ENCODE measurements at regions not wholly inside any gene's neighbourhood (a gene's known extent, or its start where the extent isn't known, plus 50 kb on each side); places are given as distances from the start of the nearest gene placed in this dataset.
"Not testable (repeated sequence)": the region's sequence is repeated elsewhere in the genome, so short reads cannot be mapped to it uniquely, and the experiment has no call there.

- DNase-seq = no peak
- peaks cover 3% of the 10 kb centered on the region for H3K36me3 ChIP-seq (ENCODE audit: insufficient read depth, low read length)
- H3K9me3 ChIP-seq (ENCODE audit: control insufficient read depth in 1 of 2, insufficient read depth in 1 of 2, low read length in 2 of 2) = peaks cover 0 to 4% of the 10 kb centered on the region in 2 experiments
- no peak for TF ChIP-seq CTCF (IDR thresholded peaks at IDR 0.05)
- Mint-ChIP-seq H3K27me3 (no peaks in the 10 kb centered on the region), H3K36me3 (ENCODE audit: low read depth) (peaks cover 61% of the 10 kb centered on the region), H3K4me3 (no peak overlapping the region), H3K9me3 (no peaks in the 10 kb centered on the region), H3K27ac (no peak overlapping the region), H3K4me1 (ENCODE audit: low read depth) (peaks cover 14% of the 10 kb centered on the region)
- intact Hi-C loops (cut with DNase I, micrococcal nuclease) = no loop called here
- H3K4me1 ChIP-seq (ENCODE audit: insufficient read depth, low read length) = no peaks in the 10 kb centered on the region
- no peak overlapping the region for H3K4me3 ChIP-seq (ENCODE audit: low read length)
- ATAC-seq (ENCODE audit: poor library complexity) = no peak
- no peak overlapping the region for H3K27ac ChIP-seq (ENCODE audit: low read depth in 1 of 2, low read length in 2 of 2)
- ChIA-PET CTCF (no interaction called here), POLR2A (no interaction called here)
- H3K27me3 ChIP-seq (ENCODE audit: control insufficient read depth in 1 of 2, insufficient read depth in 2 of 2, low read length in 2 of 2) = no peaks in the 10 kb centered on the region
Observed at GRCh38 chr10:45545150-45545549, 127.4 kb downstream of the ZFAND4 start.

GRCh38 chr10:45544191-45544590 is 128.4 kb downstream of the ZFAND4 start:
- Mint-ChIP-seq H3K4me3 (no peak overlapping the region), H3K36me3 (ENCODE audit: low read depth) (peaks cover 59% of the 10 kb centered on the region), H3K9me3 (no peaks in the 10 kb centered on the region), H3K27ac (no peak overlapping the region), H3K4me1 (ENCODE audit: low read depth) (peaks cover 8% of the 10 kb centered on the region), H3K27me3 (no peaks in the 10 kb centered on the region)
- intact Hi-C loops (cut with DNase I, micrococcal nuclease) = no loop called here
- H3K27ac ChIP-seq (ENCODE audit: low read depth in 1 of 2, low read length in 2 of 2) = no peak overlapping the region
- H3K4me1 ChIP-seq (ENCODE audit: insufficient read depth, low read length) = no peaks in the 10 kb centered on the region
- H3K27me3 ChIP-seq (ENCODE audit: control insufficient read depth in 1 of 2, insufficient read depth in 2 of 2, low read length in 2 of 2) = no peaks in the 10 kb centered on the region
- DNase-seq (no peak), ATAC-seq (ENCODE audit: poor library complexity) (no peak)
- CTCF ChIA-PET = no interaction called here
- H3K36me3 ChIP-seq (ENCODE audit: insufficient read depth, low read length) = peaks cover 3% of the 10 kb centered on the region
- POLR2A ChIA-PET = no interaction called here
- no peak for TF ChIP-seq CTCF (IDR thresholded peaks at IDR 0.05)
- H3K4me3 ChIP-seq (ENCODE audit: low read length) = no peak overlapping the region
- H3K9me3 ChIP-seq (ENCODE audit: control insufficient read depth in 1 of 2, insufficient read depth in 1 of 2, low read length in 2 of 2) = peaks cover 0 to 4% of the 10 kb centered on the region in 2 experiments

GRCh38 chr10:45541032-45541431 is 131.5 kb downstream of the ZFAND4 start:
- H3K4me1 ChIP-seq (ENCODE audit: insufficient read depth, low read length); H3K27ac Mint-ChIP-seq; POLR2A ChIA-PET; CTCF ChIA-PET; H3K4me3 Mint-ChIP-seq; intact Hi-C loops (cut with DNase I, micrococcal nuclease); H3K27me3 Mint-ChIP-seq; H3K27ac ChIP-seq (ENCODE audit: low read depth in 1 of 2, low read length in 2 of 2); ATAC-seq (ENCODE audit: poor library complexity); H3K9me3 ChIP-seq (ENCODE audit: control insufficient read depth in 1 of 2, insufficient read depth in 1 of 2, low read length in 2 of 2); H3K4me3 ChIP-seq (ENCODE audit: low read length); DNase-seq; H3K36me3 ChIP-seq (ENCODE audit: insufficient read depth, low read length); H3K27me3 ChIP-seq (ENCODE audit: control insufficient read depth in 1 of 2, insufficient read depth in 2 of 2, low read length in 2 of 2); H3K9me3 Mint-ChIP-seq: not testable (repeated sequence)
- Mint-ChIP-seq H3K36me3 (ENCODE audit: low read depth) (peaks cover 54% of the 10 kb centered on the region), H3K4me1 (ENCODE audit: low read depth) (peaks cover 13% of the 10 kb centered on the region)

- CTCF ChIA-PET; H3K27me3 Mint-ChIP-seq; H3K4me3 ChIP-seq (ENCODE audit: low read length); H3K27me3 ChIP-seq (ENCODE audit: control insufficient read depth in 1 of 2, insufficient read depth in 2 of 2, low read length in 2 of 2); POLR2A ChIA-PET; H3K27ac Mint-ChIP-seq; intact Hi-C loops (cut with DNase I, micrococcal nuclease); H3K9me3 ChIP-seq (ENCODE audit: control insufficient read depth in 1 of 2, insufficient read depth in 1 of 2, low read length in 2 of 2); H3K4me3 Mint-ChIP-seq; H3K4me1 ChIP-seq (ENCODE audit: insufficient read depth, low read length); H3K27ac ChIP-seq (ENCODE audit: low read depth in 1 of 2, low read length in 2 of 2); H3K36me3 ChIP-seq (ENCODE audit: insufficient read depth, low read length); ATAC-seq (ENCODE audit: poor library complexity); H3K9me3 Mint-ChIP-seq; DNase-seq: not testable (repeated sequence)
- peaks cover 51% of the 10 kb centered on the region for H3K36me3 Mint-ChIP-seq (ENCODE audit: low read depth)
- peaks cover 13% of the 10 kb centered on the region for H3K4me1 Mint-ChIP-seq (ENCODE audit: low read depth)
Observed at GRCh38 chr10:45540589-45540988, 132.0 kb downstream of the ZFAND4 start.

GRCh38 chr10:45539569-45539968 is 133.0 kb downstream of the ZFAND4 start:
- not testable (repeated sequence) for ATAC-seq (ENCODE audit: poor library complexity)
- H3K4me1 Mint-ChIP-seq (ENCODE audit: low read depth) = peaks cover 13% of the 10 kb centered on the region

More at GRCh38 chr10:45539569-45539968, 133.0 kb downstream of the ZFAND4 start:
- H3K27ac Mint-ChIP-seq; intact Hi-C loops (cut with DNase I, micrococcal nuclease); H3K9me3 Mint-ChIP-seq; DNase-seq; H3K36me3 ChIP-seq (ENCODE audit: insufficient read depth, low read length); CTCF ChIA-PET; POLR2A ChIA-PET; H3K4me3 Mint-ChIP-seq; H3K9me3 ChIP-seq (ENCODE audit: control insufficient read depth in 1 of 2, insufficient read depth in 1 of 2, low read length in 2 of 2); H3K27me3 Mint-ChIP-seq; H3K27ac ChIP-seq (ENCODE audit: low read depth in 1 of 2, low read length in 2 of 2); H3K27me3 ChIP-seq (ENCODE audit: control insufficient read depth in 1 of 2, insufficient read depth in 2 of 2, low read length in 2 of 2); H3K4me3 ChIP-seq (ENCODE audit: low read length); H3K4me1 ChIP-seq (ENCODE audit: insufficient read depth, low read length): not testable (repeated sequence)
- H3K36me3 Mint-ChIP-seq (ENCODE audit: low read depth) = peaks cover 49% of the 10 kb centered on the region
